Hepatocyte (in vitro differentiated cells): ENCODE measurements at regions not wholly inside any gene's neighbourhood (a gene's known extent, or its start where the extent isn't known, plus 50 kb on each side); places are given as distances from the start of the nearest gene placed in this dataset.

Experiments used
- DNase-seq: peaks from one replicate; pipeline ENCODE4 v3.0.0-alpha.2; 2016; ENCODE audit warnings: low spot score
- H2AFZ ChIP-seq: fragments of 200-600 bp; sonication (generic); 2 replicates; pipeline ENCODE4 v1.6.0; 2016; ENCODE audit warnings: antibody characterized with exemption, mild to moderate bottlenecking
- H3K27ac ChIP-seq: fragments of 200-600 bp; sonication (generic); 2 replicates; pipeline ENCODE4 v1.5.1; 2016; ENCODE audit warnings: mild to moderate bottlenecking
- H3K27me3 ChIP-seq: fragments of 200-600 bp; sonication (generic); 2 replicates; pipeline ENCODE4 v1.6.1; 2016
- H3K36me3 ChIP-seq: fragments of 200-600 bp; sonication (generic); replicated peaks from 2 replicates; pipeline ENCODE4 v1.5.1; 2016; ENCODE audit warnings: low read depth; ENCODE audit not compliant: insufficient read depth
- H3K4me1 ChIP-seq: fragments of 200-600 bp; sonication (generic); 2 replicates; pipeline ENCODE4 v1.5.1; 2016; ENCODE audit warnings: mild to moderate bottlenecking, moderate library complexity; ENCODE audit not compliant: insufficient read depth
- H3K4me2 ChIP-seq: fragments of 200-600 bp; sonication (generic); 2 replicates; pipeline ENCODE4 v1.6.0; 2016
- H3K4me3 ChIP-seq: fragments of 200-600 bp; sonication (generic); 2 replicates; pipeline ENCODE4 v1.5.1; 2016; ENCODE audit warnings: mild to moderate bottlenecking
- H3K79me2 ChIP-seq: fragments of 200-600 bp; sonication (generic); 2 replicates; pipeline ENCODE4 v1.6.0; 2017; ENCODE audit warnings: mild to moderate bottlenecking
- H3K9me2 ChIP-seq: fragments of 200-600 bp; sonication (generic); replicated peaks from 2 replicates; pipeline ENCODE4 v1.6.0; 2017; ENCODE audit warnings: mild to moderate bottlenecking; ENCODE audit not compliant: insufficient read depth
- H3K9me3 ChIP-seq: fragments of 200-600 bp; sonication (generic); 2 replicates; pipeline ENCODE4 v1.5.1; 2016; ENCODE audit warnings: low read depth, mild to moderate bottlenecking
- H4K20me1 ChIP-seq: fragments of 200-600 bp; sonication (generic); 2 replicates; pipeline ENCODE4 v1.6.0; 2016; ENCODE audit warnings: mild to moderate bottlenecking; ENCODE audit not compliant: insufficient read depth, poor library complexity, severe bottlenecking
- EZH2 ChIP-seq: fragments of 200-600 bp; sonication (generic); IDR thresholded peaks from 2 replicates; pipeline ENCODE4 v1.6.1; 2016; ENCODE audit warnings: antibody characterized with exemption, mild to moderate bottlenecking, borderline replicate concordance
- EZH2phosphoT487 ChIP-seq: fragments of 200-600 bp; sonication (generic); IDR thresholded peaks from one replicate; pipeline ENCODE4 v1.6.1; 2018; ENCODE audit warnings: antibody characterized with exemption, mild to moderate bottlenecking, low read depth, moderate library complexity; ENCODE audit not compliant: unreplicated experiment, severe bottlenecking
- WGBS: methylation state at CpG from one replicate; pipeline ENCODE4 v1.1.6; 2016; ENCODE audit warnings: low lambda C conversion rate; ENCODE audit errors: missing lambda C conversion rate; 5-methylcytosine and 5-hydroxymethylcytosine counted together
- TF ChIP-seq, protein P1 (sequence below): fragments of 200-600 bp; sonication (generic); IDR thresholded peaks from 2 replicates; pipeline ENCODE4 v1.5.1; 2016; ENCODE audit warnings: antibody characterized with exemption, mild to moderate bottlenecking; ENCODE audit not compliant: poor library complexity

DNA sequence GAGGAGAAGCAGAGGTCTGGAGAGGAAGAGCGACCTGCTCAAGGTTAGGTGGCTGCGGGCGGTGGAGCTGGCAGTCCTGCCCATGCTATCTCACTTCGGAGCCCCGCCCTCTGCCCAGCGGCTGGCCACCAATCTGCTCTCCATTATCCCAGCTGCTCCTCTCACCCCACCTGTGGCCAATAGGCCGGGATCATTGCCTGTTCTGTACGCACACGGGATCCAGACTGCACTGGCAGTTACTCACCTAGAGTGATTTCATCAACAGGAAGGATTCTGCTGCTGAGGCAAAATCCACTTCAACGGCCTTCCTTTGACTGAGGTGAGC lies 100.6 kb downstream of the TLE3 start:
- TF ChIP-seq, protein P1, sequence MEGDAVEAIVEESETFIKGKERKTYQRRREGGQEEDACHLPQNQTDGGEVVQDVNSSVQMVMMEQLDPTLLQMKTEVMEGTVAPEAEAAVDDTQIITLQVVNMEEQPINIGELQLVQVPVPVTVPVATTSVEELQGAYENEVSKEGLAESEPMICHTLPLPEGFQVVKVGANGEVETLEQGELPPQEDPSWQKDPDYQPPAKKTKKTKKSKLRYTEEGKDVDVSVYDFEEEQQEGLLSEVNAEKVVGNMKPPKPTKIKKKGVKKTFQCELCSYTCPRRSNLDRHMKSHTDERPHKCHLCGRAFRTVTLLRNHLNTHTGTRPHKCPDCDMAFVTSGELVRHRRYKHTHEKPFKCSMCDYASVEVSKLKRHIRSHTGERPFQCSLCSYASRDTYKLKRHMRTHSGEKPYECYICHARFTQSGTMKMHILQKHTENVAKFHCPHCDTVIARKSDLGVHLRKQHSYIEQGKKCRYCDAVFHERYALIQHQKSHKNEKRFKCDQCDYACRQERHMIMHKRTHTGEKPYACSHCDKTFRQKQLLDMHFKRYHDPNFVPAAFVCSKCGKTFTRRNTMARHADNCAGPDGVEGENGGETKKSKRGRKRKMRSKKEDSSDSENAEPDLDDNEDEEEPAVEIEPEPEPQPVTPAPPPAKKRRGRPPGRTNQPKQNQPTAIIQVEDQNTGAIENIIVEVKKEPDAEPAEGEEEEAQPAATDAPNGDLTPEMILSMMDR: no peak
- TF ChIP-seq EZH2phosphoT487: no peak
- no peak for TF ChIP-seq EZH2
- Histone ChIP-seq H3K9me2 (no peaks in the 10 kb centered on the region), H3K4me1 (peaks cover 21% of the 10 kb centered on the region), H3K4me2 (no peak overlapping the region), H3K9me3 (no peaks in the 10 kb centered on the region), H3K4me3 (no peak overlapping the region), H3K27me3 (no peaks in the 10 kb centered on the region), H4K20me1 (no peaks in the 10 kb centered on the region), H3K79me2 (no peaks in the 10 kb centered on the region), H3K27ac (peak overlapping the region; percentile 74), H2AFZ (no peak overlapping the region), H3K36me3 (no peaks in the 10 kb centered on the region)
- DNase-seq: peak; percentile 76
- 54% methylated on average over 10 of the region's 10 CpGs for WGBS
